ENCODE measurements at regions not wholly inside any gene's neighbourhood (a gene's known extent, or its start where the extent isn't known, plus 50 kb on each side); places are given as distances from the start of the nearest gene placed in this dataset.

DNA sequence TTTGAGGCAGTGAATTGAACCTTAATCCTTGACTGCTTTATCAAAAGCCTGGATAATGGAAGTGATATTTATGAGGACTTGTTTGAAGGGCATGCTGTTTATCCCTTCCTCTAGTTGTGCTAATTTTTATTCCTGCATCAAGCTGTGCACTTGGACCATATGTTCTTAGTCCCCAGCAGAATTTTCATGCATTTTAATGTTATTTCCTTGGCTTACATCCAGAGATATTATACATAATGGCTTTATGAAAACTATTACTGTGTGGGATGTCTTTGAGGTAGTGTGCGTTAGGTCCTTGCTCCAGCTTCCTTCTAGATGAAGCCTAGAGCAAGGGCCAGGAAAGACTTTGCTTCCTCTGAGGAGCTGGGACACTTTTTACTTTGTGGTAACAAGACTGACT is 378.4 kb downstream of the LPIN1 start:
- intact Hi-C loops (cut with DNase I): no loop called here

DNA sequence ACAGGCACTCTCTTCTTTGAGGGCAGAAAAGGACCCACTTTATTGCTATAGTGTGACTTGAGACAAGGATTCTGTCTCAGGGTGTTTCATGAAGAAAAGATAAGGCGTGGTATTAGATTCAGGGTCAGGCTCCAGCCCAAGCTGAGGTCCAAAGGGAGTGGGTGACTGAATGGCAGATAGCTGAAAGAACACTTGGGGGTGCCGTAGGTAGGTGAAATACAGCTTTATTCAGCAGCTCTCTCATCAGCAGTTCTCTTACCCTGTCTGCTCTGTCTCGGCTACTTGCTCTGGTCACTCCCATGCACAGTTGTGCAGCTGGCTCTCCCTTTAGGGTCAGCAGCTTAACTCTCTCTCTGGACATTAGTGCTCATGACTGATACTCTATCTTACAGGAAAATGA is 379.9 kb downstream of the LPIN1 start:
- H3K9me3 ChIP-seq (ENCODE audit: control insufficient read depth, low read length): no peaks in the 10 kb centered on the region
- H3K4me1 ChIP-seq (ENCODE audit: control insufficient read depth, insufficient read depth, low read length): no peaks in the 10 kb centered on the region
- ATAC-seq (no peak), DNase-seq (no peak)
- intact Hi-C loops (cut with DNase I): no loop called here
- H3K4me3 ChIP-seq (ENCODE audit: low read length): no peak overlapping the region
- 87% methylated on average over 3 of the region's 3 CpGs for WGBS
- no peaks in the 10 kb centered on the region for H3K27me3 ChIP-seq (ENCODE audit: control insufficient read depth, insufficient read depth)
- H3K27ac ChIP-seq (ENCODE audit: low read length): no peak overlapping the region

More for the DNA sequence above, 378.4 kb downstream of the LPIN1 start:
- Histone ChIP-seq H3K27ac (ENCODE audit: low read length) (no peak overlapping the region), H3K4me3 (ENCODE audit: low read length) (no peak overlapping the region), H3K4me1 (ENCODE audit: control insufficient read depth, insufficient read depth, low read length) (no peaks in the 10 kb centered on the region), H3K9me3 (ENCODE audit: control insufficient read depth, low read length) (no peaks in the 10 kb centered on the region), H3K27me3 (ENCODE audit: control insufficient read depth, insufficient read depth) (no peaks in the 10 kb centered on the region)
- ATAC-seq (no peak), DNase-seq (no peak)
- 93% methylated on average over 1 of the region's 1 CpG for WGBS

DNA sequence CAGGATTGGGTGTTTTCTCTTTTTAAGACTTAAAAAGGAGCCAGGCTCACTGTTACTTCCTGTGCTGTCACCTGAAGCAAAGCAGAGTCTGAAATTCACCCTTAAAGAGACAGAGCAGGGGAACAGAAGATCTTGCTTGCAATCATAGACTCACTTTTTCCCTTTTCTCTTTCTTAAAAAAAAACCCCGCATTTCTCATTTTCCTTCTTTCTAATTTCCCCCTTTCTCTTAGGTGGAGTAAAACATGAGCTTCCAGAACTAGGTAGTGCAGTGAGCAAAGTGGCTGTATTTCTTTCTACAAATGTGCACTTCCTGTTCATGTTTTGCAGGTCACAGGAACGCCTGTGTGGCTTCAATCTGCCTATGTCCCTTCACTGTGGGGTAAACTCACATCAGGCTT is 381.2 kb downstream of the LPIN1 start:
- H3K4me3 ChIP-seq (ENCODE audit: low read length): no peak overlapping the region
- no peak for DNase-seq
- H3K27ac ChIP-seq (ENCODE audit: low read length): no peak overlapping the region
- H3K27me3 ChIP-seq (ENCODE audit: control insufficient read depth, insufficient read depth): no peaks in the 10 kb centered on the region
- 80% methylated on average over 2 of the region's 2 CpGs for WGBS
- no peak for ATAC-seq
- no peaks in the 10 kb centered on the region for H3K4me1 ChIP-seq (ENCODE audit: control insufficient read depth, insufficient read depth, low read length)
- no peaks in the 10 kb centered on the region for H3K9me3 ChIP-seq (ENCODE audit: control insufficient read depth, low read length)
- intact Hi-C loops (cut with DNase I): no loop called here

DNA sequence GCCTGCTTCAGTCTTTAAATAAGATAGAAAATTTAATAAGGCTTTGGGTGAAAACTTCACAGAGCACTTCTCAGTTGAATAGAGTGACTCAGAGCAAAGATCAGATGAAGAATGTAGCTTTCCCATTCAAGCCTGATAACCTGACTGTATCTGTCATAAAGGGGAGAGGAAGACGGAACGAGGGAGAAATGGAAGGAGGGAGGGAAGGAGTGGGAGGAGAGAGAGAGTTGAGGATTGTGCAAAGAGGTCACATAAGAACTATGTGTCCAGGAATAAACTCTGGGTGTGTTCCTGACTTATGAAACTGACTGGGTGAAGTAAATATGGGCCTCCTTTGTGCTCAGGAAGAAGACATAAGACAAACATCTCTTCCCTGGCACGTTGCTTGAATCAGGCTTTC is 385.5 kb downstream of the LPIN1 start:
- Histone ChIP-seq H3K4me1 (ENCODE audit: control insufficient read depth, insufficient read depth, low read length) (no peaks in the 10 kb centered on the region), H3K9me3 (ENCODE audit: control insufficient read depth, low read length) (no peaks in the 10 kb centered on the region), H3K27me3 (ENCODE audit: control insufficient read depth, insufficient read depth) (no peaks in the 10 kb centered on the region), H3K4me3 (ENCODE audit: low read length) (no peak overlapping the region), H3K27ac (ENCODE audit: low read length) (no peak overlapping the region)
- WGBS: 57% methylated on average over 3 of the region's 3 CpGs
- ATAC-seq (peak; percentile 43 to 64), DNase-seq (no peak)
- intact Hi-C loops (cut with DNase I): no loop called here

DNA sequence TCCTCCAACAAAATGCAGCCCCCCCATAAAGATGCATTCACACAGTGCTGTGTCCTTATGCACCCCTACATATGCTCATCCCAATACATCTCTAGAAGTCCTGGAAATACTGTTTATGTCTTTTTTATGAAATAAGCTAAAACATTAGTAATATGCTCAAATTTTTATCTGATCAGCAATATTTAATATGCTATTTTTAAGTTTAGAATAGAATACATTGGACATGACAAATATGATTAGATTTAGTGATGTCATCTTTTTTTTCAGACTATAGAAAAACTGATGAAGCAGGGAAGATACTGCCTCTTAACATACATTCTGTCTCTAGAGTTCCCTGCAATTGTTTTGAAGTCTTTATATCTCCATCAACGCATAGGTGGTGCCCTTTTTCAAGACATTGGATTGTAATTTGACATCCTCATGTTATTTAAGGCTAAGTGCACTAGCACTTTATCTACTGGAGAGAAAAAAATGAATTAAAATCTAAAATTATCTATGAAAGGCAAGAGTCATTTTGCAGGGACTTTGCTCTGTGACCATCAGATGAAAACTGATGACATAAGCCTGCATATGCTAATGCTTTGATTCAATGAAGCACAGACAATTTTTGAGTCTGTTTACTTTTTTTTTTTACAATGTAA is 395.3 kb downstream of the LPIN1 start:
- no peaks in the 10 kb centered on the region for H3K27me3 ChIP-seq (ENCODE audit: control insufficient read depth, insufficient read depth)
- H3K9me3 ChIP-seq (ENCODE audit: control insufficient read depth, low read length): no peaks in the 10 kb centered on the region
- H3K4me3 ChIP-seq (ENCODE audit: low read length): no peak overlapping the region
- 20% methylated on average over 1 of the region's 1 CpG for WGBS
- ATAC-seq: no peak
- no peak for DNase-seq
- intact Hi-C loops (cut with DNase I): no loop called here
- H3K27ac ChIP-seq (ENCODE audit: low read length): no peak overlapping the region
- peaks cover 1% of the 10 kb centered on the region for H3K4me1 ChIP-seq (ENCODE audit: control insufficient read depth, insufficient read depth, low read length)

DNA sequence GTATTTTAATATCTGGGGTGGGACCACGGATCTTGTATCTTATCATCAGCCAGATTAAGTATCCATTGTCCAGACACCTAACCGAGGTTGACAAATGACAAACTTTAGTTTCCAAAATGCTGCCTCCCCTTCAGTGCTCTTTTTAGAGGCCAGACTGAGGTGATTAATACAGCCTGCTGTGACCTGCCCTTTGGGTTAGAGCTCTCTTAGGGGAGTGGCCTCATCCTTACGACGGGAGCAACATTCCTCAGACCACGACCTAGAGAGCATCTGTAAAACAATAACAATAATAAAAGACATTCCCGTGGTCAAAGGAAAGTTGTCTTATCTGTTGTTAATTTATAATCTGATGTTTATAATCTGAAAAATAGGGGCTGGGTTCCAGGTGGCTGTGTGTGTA is 405.3 kb downstream of the LPIN1 start:
- intact Hi-C loops (cut with DNase I): no loop called here
- no peak for DNase-seq
- no peak overlapping the region for H3K4me3 ChIP-seq (ENCODE audit: low read length)
- no peak overlapping the region for H3K27ac ChIP-seq (ENCODE audit: low read length)
- WGBS: 60% methylated on average over 6 of the region's 6 CpGs
- H3K4me1 ChIP-seq (ENCODE audit: control insufficient read depth, insufficient read depth, low read length): no peaks in the 10 kb centered on the region
- no peaks in the 10 kb centered on the region for H3K9me3 ChIP-seq (ENCODE audit: control insufficient read depth, low read length)
- ATAC-seq: no peak
- H3K27me3 ChIP-seq (ENCODE audit: control insufficient read depth, insufficient read depth): no peaks in the 10 kb centered on the region

DNA sequence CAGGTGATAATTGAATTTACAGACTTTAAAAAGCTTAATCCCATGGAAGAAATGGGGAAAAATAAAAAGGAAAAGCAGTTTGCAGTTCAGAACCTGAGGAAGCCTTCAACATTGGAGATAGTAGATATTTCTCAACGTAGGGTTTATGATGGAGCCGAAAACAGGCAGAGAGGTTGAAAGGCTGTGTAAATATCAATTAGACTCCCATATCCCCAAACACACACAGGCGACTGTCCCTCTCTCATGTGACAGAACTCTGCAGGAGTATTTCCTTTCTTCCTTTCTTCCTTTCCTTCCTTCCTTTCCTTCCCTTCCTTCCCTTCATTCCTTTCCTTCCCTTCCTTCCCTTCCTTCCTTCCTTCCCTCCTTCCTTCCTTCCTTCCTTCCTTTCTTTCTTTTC is 406.5 kb downstream of the LPIN1 start:
- Histone ChIP-seq H3K4me1 (ENCODE audit: control insufficient read depth, insufficient read depth, low read length) (no peaks in the 10 kb centered on the region), H3K9me3 (ENCODE audit: control insufficient read depth, low read length) (no peaks in the 10 kb centered on the region), H3K27ac (ENCODE audit: low read length) (no peak overlapping the region), H3K4me3 (ENCODE audit: low read length) (no peak overlapping the region), H3K27me3 (ENCODE audit: control insufficient read depth, insufficient read depth) (no peaks in the 10 kb centered on the region)
- WGBS: 81% methylated on average over 3 of the region's 3 CpGs
- ATAC-seq (no peak), DNase-seq (no peak)
- intact Hi-C loops (cut with DNase I): no loop called here

DNA sequence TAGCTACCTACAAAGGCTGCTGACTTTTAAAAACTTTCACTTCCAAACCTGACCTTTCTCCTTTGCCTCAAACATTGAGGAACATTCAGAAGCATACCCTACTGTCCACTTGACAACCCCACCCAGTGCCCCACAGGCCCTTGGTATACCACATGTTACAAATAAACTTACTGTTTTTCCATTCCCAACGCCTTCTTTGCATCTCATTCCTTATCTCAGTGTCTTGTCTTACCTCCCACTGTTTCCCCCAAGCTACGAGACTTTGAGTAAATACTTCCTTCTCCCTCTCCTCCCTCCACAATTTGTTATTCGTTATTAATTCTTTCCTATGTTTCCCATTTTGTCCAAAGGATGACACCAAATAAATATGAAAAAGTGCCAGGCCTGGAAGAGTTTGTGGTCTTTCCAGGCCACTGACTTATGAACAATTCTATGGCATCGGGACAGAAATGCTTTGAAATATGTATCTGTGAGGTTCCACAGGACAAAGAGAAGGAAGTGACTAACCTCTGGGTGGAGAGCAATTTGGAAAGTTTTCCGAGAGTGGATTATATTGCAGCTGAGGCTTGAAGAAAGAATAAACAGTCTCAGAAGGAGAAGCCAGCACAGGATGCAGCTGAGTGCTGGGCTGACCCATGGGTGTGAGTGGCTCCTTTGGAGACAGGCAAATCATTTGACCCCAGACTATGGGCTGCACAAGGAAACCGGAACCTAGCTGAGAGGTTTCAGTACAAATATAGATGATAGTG is 409.0 kb downstream of the LPIN1 start:
- ATAC-seq: peak; percentile 81 to 96
- 45% methylated on average over 6 of the region's 6 CpGs for WGBS
- peak in 2 of 3 donors; percentile 32 to 57 for DNase-seq
- no peaks in the 10 kb centered on the region for H3K27me3 ChIP-seq (ENCODE audit: control insufficient read depth, insufficient read depth)
- no peak overlapping the region for H3K4me3 ChIP-seq (ENCODE audit: low read length)
- H3K27ac ChIP-seq (ENCODE audit: low read length): no peak overlapping the region
- H3K4me1 ChIP-seq (ENCODE audit: control insufficient read depth, insufficient read depth, low read length): no peaks in the 10 kb centered on the region
- no peaks in the 10 kb centered on the region for H3K9me3 ChIP-seq (ENCODE audit: control insufficient read depth, low read length)
- intact Hi-C loops (cut with DNase I): no loop called here

DNA sequence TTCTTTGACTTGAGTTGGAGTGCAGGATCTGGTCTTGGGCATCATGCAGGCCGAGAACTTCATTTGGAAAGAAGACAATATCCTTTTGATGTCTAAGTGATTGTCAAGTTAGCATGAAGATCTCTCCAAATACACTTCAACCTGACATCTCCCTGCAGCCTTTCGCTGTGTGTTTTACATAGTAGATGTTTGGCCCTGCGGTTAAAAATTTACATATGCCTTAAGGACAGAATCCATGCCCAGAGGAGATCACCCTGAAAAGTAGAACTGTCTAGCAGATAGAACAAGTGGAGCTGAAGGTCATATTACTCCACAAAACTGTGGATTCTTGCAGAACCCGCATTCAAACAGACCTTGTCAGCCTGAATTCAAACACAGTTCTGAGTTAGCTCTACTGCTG is 409.9 kb downstream of the LPIN1 start:
- H3K4me3 ChIP-seq (ENCODE audit: low read length): no peak overlapping the region
- H3K4me1 ChIP-seq (ENCODE audit: control insufficient read depth, insufficient read depth, low read length): no peaks in the 10 kb centered on the region
- no peaks in the 10 kb centered on the region for H3K9me3 ChIP-seq (ENCODE audit: control insufficient read depth, low read length)
- H3K27ac ChIP-seq (ENCODE audit: low read length): no peak overlapping the region
- no peak for ATAC-seq
- WGBS: 79% methylated on average over 4 of the region's 4 CpGs
- intact Hi-C loops (cut with DNase I): no loop called here
- H3K27me3 ChIP-seq (ENCODE audit: control insufficient read depth, insufficient read depth): no peaks in the 10 kb centered on the region
- DNase-seq: no peak

DNA sequence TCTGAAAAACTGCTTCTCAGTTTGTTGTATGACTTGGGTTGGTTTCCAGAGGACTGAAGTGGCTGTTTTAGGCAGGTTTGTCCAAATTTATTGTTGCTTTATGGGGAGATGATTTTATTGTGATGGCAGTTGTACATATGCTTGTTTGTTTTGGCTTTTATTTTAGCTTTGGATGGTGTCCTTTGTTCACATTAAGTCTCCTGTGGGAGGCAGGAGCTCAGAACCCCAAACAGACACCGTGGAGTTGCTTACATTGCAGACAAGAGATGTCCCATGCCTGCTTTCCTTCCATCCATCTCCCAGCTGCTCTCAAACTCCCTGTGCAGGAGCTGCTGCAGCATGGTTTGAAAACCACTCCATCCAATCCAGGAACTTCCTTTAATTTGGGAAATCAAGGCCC is 414.7 kb downstream of the LPIN1 start:
- ATAC-seq: no peak
- H3K27ac ChIP-seq (ENCODE audit: low read length): no peak overlapping the region
- WGBS: 58% methylated on average over 1 of the region's 1 CpG
- intact Hi-C loops (cut with DNase I): loop anchor here in 1 of 4 donors (10.0 kb wide), 1 partner anchor 326 kb away; no protein-coding TSS in a partner anchor
- no peaks in the 10 kb centered on the region for H3K27me3 ChIP-seq (ENCODE audit: control insufficient read depth, insufficient read depth)
- no peaks in the 10 kb centered on the region for H3K4me1 ChIP-seq (ENCODE audit: control insufficient read depth, insufficient read depth, low read length)
- H3K9me3 ChIP-seq (ENCODE audit: control insufficient read depth, low read length): no peaks in the 10 kb centered on the region
- no peak for DNase-seq
- no peak overlapping the region for H3K4me3 ChIP-seq (ENCODE audit: low read length)

DNA sequence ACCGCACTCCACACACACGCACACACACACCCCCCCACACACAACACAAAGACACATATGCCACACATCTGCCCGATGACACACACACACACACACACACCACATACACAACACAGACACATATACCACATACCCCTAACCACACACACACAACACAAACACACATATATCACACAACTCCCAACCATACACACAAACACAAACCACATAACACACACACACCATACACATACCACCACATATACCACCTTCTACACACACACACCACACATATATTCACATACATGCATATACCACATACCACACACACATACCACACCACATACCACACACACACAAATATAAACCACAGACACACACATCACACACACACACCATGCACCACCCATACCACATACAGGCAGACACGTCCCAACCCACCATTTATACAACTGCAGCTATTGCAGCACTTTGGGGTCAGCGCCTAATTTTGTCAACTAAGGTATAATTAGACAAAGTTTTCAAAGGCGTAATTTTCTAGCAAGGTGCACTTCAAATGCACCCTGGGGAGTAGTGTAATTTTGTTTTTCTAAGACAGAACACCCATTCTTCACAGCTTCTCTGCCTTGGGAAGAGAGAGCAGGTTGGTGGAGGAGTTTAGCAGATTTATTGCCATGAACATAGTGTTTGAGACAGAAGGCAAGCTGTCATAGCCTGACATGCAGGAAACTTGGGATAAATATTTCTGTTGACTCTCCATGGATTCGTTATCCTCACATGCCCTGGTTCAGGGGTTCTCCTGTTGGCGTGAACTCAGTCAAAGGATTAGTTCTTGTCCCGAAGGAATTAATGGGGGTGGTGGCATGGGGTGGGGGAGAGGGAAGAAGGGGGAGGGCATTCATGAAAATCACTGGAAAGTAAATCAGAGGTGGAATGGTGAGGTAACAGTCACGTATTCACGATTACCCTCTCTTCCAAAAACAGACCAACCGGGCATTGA is 416.1 kb downstream of the LPIN1 start:
- ATAC-seq (no peak), DNase-seq (no peak)
- Histone ChIP-seq H3K27me3 (ENCODE audit: control insufficient read depth, insufficient read depth) (no peaks in the 10 kb centered on the region), H3K27ac (ENCODE audit: low read length) (no peak overlapping the region), H3K4me1 (ENCODE audit: control insufficient read depth, insufficient read depth, low read length) (no peaks in the 10 kb centered on the region), H3K9me3 (ENCODE audit: control insufficient read depth, low read length) (no peaks in the 10 kb centered on the region), H3K4me3 (ENCODE audit: low read length) (no peak overlapping the region)
- intact Hi-C loops (cut with DNase I): loop anchor here in 1 of 4 donors (10.0 kb wide), 1 partner anchor 328 kb away; no protein-coding TSS in a partner anchor
- 90% methylated on average over 12 of the region's 12 CpGs for WGBS
